Smooth muscle cell of the brain vasculature (primary cell): ENCODE measurements at regions not wholly inside any gene's neighbourhood (a gene's known extent, or its start where the extent isn't known, plus 50 kb on each side); places are given as distances from the start of the nearest gene placed in this dataset.
A peak's percentile ranks its signal among the peaks of the same experiment; 100 is the strongest.
"Not testable (repeated sequence)": the region's sequence is repeated elsewhere in the genome, so short reads cannot be mapped to it uniquely, and the experiment has no call there.

Experiments
- DNase-seq: peaks from one replicate; pipeline ENCODE4 v3.0.0-alpha.2; 2012; ENCODE audit warnings: low read depth, low spot score

DNA sequence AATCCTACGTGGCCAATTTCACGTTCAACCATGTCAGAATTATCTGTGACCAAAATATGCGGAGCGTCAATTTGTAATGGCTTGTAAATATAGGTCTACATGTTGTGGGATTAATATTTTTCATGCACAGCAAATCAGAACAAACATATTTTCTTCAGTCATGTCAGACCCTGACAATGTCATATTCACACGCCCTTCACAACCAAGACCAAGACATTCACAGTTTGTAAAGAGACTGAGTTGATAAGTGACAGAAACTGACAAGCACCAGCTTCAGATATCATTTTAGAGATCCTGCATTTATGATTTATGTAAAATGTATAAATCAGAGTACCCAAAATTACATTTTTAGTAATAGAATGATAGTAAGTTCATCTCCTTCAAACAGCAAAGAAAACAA, 57.3 kb upstream of the NOVA1 start:
- DNase-seq = no peak

DNA sequence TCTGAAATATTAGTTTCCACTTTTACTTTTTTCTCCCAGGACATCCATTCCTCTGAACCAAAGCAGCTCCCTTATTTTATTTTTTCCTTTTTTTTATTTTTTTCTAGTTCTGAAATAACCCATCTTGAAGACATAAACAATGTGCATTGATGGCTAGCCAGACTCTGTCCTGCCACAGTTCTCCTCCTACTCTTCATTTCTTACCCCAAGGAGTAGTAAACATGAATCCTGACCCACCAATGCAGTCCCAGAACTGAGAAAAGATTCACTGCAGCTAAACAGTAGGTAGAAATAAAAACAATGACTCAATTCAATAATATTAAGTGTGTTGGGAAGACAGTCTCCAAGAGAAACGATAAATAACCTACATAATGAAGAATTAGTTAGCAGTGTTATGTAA, 65.7 kb upstream of the NOVA1 start:
- no peak for DNase-seq

DNA sequence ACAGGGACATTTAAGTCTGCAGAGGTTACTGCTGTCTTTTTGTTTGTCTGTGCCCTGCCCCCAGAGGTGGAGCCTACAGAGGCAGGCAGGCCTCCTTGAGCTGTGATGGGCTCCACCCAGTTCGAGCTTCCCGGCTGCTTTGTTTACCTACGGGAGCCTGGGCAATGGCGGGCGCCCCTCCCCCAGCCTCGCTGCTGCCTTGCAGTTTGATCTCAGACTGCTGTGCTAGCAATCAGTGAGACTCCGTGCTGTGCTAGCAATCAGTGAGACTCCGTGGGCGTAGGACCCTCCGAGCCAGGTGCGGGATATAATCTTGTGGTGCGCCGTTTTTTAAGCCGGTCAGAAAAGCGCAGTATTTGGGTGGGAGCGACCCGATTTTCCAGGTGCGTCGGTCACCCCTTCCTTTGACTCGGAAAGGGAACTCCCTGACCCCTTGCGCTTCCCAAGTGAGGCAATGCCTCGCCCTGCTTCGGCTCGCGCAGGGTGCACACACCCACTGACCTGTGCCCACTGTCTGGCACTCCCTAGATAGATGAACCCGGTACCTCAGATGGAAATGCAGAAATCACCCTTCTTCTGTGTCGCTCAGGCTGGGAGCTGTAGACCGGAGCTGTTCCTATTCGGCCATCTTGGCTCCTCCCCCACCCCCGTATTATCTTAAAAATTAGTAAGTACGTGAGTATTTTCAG, 81.0 kb upstream of the NOVA1 start:
- not testable (repeated sequence) for DNase-seq

DNA sequence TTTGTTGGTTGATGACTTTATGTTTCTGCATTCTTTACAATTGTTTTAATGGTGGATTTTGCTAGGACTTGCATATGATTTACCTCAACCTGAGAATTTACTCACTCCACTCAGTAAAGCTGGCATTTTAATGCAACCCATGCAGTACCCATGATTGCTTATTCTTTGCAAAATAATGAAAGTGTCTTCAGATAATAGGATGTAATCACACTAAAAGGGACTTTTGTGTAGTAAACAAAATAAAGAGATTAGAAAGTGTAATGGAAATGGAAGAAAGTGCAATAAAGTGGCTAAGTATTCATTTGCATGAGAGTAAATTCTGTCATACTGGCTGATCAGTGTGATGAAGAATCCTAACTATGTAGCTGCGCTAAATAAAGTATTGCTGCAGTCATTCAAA, 87.6 kb upstream of the NOVA1 start:
- DNase-seq = no peak

DNA sequence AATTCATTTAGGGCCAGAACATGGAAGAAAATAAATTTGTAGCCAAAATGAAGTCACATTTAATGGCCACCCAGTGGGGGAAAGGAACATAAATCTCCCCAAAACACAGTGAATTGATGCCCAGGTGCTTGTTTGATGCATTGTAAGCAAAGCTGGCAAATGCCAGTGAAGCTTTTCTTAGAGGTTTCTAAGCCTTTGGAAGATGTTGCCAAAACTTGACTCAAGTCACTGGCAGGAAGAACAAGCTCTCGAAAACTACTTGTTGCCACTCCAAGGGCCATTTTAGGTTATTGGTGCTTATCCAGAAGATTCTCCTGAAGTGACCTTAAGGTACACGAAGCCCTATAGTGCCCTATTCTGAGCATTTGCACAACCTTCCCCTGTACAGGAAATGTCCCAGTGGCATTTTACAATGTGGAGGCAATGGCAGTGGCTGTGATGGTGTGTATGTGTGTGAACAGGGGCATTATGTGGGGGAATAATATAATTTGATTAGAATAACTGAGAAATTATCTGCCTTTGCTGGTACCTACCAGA, 89.5 kb upstream of the NOVA1 start:
- no peak for DNase-seq

DNA sequence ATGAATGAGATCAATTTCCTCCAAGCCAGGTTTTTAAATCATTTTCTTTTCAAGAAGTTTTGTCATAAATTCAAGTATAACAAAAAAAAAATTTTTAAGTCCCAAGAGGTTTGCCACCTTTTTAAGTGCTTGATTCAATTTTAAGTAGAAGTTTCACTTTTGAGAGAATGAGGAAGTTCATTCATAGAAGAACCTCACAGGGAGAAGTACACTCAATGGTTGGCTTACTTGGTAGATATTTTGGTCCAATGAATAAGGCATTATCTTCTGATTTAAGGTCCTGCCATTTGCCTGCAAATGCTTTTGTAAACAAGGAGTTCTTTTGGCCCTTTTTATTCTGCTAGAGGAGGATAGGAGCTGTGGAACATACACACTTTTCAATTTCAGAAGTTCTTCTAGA, 96.7 kb upstream of the NOVA1 start:
- DNase-seq = no peak

DNA sequence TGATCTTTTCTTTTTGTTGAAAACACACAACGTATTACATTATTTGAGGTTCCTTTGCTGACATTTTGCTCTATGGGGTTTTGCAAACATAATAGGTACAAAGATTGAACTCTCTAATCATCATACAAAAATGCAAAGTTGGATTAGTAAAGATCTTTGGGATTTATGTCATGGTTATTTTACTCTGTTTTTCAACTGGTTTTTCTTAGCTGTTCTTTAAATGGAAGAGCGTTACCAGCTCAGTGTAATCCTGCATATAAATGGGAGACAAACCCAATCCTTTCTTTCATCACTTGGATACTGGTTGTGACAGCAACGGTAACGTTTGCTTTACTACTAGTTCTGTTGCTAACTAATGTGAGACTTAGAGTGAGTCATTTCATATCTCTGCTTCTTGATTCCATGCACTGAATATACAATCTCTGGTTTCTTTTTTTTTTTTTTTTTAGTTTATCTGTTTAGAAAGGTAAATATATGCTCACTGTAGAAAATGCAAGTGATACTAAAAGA, 104.9 kb upstream of the NOVA1 start:
- no peak for DNase-seq

DNA sequence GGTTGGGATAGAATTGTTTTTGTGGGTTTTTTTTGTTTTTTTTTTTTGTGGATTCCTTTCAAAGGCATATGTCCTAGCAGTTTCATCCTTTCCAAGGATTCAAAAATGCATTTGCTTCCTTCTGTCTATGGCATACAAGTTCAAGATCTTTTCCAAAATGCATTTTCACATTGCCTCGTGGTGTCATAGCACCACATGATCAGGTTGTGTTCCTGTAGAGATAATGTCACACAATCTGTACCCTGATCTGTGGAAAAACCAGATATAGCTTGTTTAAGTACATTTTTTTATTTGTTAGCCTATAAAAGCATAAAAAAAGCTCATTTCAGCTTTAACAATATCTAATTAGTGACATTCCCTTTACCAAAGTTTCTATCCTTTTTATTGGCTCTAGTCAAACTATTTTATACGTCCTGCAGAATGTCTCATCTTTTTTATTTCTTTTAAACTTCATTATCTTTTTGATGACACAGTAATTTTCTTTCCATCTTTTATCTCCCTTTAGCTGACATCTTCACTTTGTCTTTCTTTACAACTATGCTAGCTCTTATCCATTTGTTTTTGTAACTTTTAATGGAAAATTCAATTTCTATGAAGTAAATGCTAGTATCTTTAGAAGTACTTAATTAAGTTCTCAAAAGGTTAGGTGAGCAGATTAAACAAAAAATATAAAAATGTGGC, 106.0 kb upstream of the NOVA1 start:
- no peak for DNase-seq

DNA sequence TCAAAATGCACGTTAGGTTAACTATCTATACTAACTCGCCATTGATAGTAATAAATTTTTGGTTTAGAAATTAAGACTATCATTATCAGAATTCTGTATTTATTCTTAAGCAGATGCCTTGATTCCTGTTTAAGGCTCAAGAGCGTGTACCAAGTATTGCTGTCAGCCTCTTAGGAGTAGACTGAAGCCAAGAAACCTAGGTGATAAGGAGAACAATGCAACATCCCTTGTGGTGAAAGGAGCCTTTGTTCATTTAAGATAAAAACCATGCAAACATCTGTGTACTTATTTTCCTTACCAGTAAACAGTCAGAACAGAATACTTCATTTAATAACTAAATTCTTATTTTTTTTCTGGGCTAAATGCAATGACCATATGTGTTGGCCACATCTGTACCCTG, 109.4 kb upstream of the NOVA1 start:
- no peak for DNase-seq

DNA sequence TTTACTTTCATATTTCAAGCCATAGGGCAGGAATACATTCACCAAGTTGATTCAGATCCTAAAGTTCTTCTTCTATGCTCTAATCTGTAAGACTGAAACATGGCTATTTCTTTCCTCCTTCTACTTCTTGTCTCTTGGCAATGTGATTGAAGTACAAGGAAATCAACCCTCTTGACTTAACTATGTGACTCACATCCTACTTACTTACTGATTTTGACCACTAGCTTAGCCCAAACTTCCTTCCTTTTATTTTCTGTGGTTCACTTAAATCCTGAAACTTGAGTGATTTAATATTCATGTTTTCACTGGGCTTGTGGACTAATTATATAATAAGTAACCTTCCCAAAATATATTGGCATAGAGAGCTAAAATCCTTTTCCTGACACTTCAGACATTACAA, 111.2 kb upstream of the NOVA1 start:
- no peak for DNase-seq

DNA sequence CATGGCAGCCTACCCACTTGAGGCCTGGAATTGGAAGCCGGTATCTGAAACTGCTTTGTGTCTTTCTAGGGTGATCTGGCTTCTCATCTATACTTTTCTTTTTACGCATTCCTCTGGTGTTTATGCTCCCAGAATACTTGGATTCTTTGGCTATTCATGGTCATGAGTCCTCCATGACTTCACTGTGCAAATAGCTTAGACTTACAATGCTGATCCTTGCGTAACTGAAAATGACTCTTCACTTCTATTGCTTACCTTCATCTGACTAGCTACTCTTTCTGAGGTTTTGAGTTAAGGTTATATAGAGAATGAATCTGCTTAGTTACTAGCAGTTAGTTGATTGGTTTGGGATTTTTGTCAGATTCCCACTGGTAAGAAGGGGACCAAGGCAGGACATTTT, 121.7 kb upstream of the NOVA1 start:
- no peak for DNase-seq

DNA sequence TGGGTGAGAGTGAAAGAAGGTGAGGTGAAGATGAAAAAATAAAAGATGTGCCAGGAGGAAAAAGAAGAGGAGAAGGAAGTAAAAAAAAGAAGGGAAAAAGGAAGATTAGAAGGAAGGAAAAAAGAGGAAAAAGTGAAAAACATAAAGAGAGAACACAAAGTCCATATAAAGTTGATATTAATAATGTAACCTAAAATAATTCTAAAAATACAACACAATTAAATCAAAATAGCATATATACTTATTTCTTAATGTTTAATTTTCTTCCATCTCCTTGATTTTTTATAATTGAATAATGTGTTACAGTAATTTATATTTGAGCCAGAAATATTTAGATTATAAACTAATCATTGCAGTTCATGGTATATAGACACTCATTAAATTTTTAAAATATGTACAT, 124.4 kb upstream of the NOVA1 start:
- no peak for DNase-seq

DNA sequence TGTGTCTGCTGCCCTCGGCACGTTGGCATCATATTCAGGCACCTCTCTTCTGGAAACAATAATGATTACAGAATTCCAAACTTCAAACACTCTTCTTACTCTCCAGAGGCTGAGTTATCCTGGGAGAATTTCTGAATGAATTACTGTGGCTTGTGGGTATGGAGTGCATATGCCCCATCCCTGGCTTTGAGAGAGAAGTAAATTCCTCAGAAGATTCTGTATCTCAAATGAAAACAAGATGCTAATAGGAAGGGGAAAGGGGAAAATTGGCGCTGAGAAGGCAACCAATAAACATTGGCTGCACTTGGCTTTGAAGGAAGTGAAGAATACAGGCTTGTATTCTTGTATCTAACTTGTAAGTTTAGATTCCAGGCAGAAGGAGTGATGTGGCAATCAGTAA, 132.0 kb upstream of the NOVA1 start:
- no peak for DNase-seq

DNA sequence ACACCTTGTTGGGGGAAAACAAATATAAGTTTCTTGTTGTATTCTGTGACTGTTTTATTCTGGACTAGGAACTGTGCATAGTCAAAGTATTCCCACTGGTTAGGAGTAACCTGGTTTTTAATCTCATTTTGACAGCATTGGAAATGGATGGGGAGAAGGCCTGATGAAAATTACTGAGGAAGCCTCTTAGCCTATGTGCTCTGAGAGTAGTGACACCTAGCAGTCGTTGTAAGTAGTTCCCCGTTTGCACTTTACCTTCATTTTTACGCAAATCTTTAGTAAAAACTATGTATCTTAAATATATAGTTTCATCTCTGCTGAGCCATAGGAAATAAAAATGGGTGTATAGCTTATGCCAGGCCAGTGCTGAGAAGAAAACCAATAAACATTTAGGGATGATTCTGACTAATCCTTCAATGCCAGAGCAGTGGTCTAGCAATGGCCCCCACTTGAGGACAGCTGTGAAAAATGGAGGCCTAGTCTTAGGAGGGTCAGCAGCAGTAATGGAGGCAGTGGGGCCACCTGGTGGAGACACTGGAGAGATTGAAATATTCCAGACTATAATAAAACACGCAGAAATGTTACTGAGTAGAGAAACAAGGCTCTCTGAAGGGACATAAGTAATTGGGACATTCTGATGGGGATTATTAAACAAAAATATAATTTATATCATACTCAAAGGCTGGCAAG, 133.2 kb upstream of the NOVA1 start:
- no peak for DNase-seq

DNA sequence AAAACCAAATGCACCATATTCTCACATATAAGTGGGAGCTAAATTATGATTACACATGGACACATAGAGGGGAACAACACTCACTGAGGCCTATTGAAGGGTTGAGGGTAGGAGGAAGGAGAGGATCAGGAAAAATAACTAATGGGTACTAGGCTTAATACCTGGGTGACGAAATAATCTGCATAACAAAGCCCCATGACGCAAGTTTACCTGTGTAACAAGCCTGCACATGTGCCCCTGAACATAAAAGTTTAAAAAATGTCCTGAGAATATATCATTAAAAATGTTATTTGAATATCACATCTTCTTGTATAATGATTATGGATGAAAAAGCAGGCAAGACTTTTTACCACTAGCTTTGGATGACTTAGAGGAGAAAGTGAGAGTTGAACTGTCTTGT, 138.0 kb upstream of the NOVA1 start:
- DNase-seq = no peak

DNA sequence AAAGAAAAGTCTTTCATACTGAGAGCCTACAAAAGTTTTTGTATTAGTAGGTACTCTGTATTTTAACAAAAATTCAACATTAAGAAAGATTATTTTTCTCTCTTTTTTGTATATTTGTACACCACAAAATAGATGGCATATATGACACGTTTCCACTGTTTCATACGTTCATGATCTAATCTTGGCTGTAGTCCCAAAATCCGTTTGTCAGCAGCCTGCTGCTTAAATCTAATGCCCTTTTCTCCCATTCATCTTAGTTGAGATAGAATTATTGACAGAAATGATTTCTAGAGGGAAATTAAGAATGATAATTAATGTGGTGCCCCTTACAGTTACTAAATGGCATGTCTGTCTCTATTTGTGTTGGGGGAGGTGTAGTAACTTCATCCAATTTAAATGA, 140.7 kb upstream of the NOVA1 start:
- DNase-seq = no peak

DNA sequence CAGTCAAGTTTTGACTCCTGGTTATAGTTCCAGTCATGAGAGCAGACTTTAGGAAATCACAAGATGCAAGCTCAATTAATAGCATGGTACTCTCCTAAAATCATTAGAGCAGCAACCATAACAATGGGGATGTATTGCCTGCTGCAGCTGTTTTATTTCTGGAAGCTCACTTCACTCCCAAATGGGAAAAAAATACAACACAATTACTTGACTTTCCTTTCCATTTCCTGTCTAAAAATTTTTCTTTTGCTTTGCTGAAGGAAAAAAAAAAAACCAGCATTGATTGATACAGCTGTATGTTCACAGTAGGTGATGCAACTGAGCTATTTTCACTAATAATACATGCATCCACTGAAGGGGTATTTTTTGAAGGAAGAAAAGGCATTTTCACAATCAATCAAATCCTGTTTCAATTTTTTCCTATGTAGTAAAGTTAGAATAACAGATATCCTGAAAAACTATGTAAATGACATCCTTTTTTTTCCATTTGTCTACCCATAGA, 143.9 kb upstream of the NOVA1 start:
- DNase-seq = no peak

DNA sequence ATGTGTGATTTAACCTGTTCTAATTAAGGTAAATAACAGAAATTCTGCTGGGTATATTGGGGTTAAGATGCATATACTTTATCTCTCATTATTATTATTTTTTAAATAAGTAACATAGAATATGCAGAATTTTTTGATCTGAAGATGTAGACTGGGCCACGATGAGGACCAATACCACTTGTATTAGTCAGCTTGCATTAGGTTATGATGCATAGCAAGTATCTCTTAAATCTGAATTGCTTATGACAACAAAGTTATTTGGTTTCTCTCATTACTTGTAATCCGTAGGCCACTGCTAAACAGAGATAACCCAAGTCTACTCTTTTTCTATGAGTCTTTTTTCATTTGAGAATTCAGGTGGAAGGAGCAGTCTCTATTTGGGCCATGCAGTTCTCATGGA, 145.5 kb upstream of the NOVA1 start:
- no peak for DNase-seq

DNA sequence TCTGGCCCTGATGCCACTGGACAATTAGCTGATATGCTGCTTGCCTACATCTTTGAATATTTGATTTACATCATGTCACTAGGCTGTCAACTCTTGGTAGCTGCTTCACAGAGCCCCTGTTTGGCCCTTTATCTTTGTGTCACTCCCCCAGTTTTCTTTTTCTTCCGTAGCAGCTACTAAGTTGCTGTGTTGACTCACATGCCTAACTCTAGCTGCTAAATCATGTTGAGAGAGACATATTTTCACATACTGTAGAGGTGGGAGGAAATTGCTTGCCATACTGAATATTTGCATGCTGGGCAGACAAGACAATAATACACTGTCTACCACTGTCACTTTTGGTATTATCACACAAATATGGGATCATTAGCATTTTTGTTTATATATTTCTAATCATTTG, 147.1 kb upstream of the NOVA1 start:
- DNase-seq = no peak

DNA sequence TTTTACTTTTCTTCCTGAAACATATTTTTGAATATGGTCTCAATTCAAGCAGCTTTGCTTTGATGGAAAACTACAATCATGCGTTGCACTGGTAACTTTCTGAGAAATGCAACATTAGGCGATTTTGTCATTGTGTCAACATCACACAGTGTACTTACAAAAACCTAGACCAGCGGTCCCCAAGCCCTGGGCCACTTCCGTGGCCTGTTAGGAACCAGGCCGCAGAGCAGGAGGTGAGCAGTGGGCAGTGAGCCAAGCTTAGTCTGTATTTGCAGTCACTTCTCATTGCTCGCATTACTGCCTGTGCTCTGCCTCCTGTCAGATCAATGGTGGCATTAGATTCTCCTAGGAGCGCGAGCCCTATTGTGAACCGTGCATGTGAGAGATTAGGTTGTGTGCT, 163.7 kb upstream of the NOVA1 start:
- DNase-seq = no peak

DNA sequence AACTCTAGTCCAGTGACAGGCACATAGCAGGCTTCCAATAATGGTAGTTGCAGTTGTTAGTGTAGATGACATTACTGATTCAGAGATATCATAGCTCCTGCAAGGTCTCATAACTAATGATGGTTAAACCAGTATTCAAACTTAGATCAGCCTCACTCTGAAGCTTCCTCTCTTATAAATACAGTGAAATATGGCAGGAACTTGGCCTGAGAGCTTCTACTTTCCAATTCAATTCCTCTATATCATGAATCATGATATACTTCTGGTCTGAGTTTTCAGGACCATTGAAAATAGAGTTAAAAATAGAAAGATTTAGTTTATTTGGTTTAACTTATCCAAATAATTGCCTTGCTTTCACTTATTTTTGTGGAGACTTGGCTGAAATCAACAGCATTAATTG, 167.5 kb upstream of the NOVA1 start:
- no peak for DNase-seq

DNA sequence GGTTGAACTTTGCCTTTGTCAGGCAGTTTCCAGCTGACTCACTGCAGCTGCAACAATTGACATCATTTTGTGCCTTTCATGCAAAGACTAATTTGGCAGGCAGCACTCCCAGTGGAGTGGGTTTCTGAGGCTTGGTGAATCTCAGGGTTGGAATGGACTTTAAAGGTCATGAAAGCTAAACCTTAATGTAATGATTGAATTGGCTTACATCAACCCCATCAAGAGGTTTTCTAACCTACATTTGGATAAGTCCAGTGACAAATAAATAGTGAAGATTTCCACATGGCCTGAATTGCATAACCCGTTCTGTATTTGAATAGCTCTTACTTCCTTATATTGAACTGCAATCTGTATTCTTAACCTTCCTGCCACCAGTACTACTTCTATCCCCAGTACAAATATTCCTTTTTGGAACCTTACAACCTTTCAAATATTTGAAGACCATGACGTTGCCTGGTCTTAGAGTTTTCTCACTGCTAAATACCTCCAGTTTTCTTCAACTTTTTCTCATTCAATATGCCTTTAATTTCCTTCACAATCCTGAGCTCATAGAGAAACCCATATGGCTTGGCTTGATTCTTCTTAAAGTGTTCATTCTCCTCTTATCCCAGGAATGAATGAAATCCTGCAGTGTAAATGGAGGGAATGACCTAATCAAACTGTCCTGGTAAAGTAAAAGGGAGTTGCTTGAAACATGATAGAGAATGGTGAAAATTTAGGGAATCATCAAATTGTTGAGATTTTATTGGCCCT, 168.1 kb upstream of the NOVA1 start:
- DNase-seq = peak; percentile 29
